ENCODE measurements at regions not wholly inside any gene's neighbourhood (a gene's known extent, or its start where the extent isn't known, plus 50 kb on each side); places are given as distances from the start of the nearest gene placed in this dataset.

GRCh38 chr4:116500225-116500624 is 585.2 kb downstream of the TRAM1L1 start:
- no peak for TF ChIP-seq EZH2 (IDR thresholded peaks at IDR 0.05; ENCODE audit: insufficient read depth, poor library complexity, severe bottlenecking)
- TF ChIP-seq EZH2phosphoT487 (IDR thresholded peaks at IDR 0.05; ENCODE audit: insufficient read depth, low read depth): no peak

All from GM23248 (cell line).